Kasumi-1 (cell line): ENCODE measurements at regions not wholly inside any gene's neighbourhood (a gene's known extent, or its start where the extent isn't known, plus 50 kb on each side); places are given as distances from the start of the nearest gene placed in this dataset.

ENCODE experiments used
- DNase-seq, 2 experiments: peaks; one replicate each; lab custom pipeline; 2025; lab: John Stamatoyannopoulos, UW

GRCh38 chr15:60057554-60057953 lies 53.4 kb downstream of the FOXB1 start:
- DNase-seq: no peak

GRCh38 chr15:60059186-60059585 lies 55.1 kb downstream of the FOXB1 start:
- no peak for DNase-seq

DNA sequence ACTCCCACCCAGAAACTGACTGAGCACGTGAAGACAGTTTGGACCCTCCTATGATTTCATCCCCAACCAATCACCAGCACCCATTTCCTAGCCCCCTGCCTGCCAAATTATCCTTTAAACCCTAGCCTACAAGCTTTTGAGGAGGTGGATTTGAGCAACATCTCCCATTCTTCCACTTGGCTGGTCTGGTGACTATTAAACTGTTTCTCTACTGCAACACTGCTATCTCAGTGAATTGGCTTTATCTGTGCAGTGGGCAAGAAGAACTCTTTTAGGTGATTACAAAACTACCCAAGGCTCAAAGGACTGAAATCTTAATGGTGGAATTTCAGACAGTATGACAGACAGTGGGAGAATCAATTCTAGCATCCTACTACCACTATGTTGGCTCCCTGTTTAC lies 57.6 kb downstream of the FOXB1 start:
- DNase-seq: no peak

DNA sequence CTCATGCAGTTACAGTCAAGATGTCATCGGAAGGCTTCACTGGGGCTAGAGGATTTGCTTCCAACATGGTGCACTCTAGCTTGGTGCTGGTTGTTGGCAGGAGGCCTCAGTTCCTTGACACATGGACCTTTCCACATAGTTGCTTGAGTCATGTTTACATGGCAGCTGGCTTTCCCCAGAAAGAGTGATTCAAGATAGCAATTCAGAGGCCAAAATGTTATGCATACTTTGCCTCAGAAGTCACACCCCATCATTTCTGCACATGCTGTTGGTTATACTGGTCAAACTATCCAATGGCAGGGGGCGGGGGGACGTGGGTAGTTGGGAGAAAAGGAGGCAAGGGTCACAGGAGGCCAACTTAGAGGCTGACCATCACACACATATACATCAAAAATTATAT lies 58.7 kb downstream of the FOXB1 start:
- DNase-seq: no peak

DNA sequence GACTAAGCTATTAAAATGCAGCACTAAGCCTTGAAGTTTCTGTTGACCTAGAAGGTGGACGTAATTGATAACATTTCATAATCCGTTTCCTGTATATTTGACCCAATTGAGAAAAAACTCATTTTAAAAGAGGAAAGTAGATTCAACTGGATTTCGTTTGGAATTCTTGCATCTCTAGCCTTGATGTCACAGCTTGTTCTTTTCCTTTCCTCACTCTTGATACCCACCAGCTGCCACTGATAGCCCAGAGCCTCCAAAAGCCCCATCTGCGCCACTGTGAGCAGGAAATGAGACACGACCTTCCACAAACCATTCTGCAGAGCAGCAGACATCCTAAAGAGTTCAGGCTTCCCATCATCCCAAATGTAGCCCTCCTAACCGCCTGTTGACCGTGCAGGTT lies 61.8 kb downstream of the FOXB1 start:
- DNase-seq: no peak

- no peak for DNase-seq
These were observed 66.9 kb downstream of the FOXB1 start for GRCh38 chr15:60070838-60071493.

GRCh38 chr15:60072826-60073465 lies 68.8 kb downstream of the FOXB1 start:
- DNase-seq: no peak

- no peak for DNase-seq
These were observed 69.3 kb downstream of the FOXB1 start for GRCh38 chr15:60073466-60073840.

DNA sequence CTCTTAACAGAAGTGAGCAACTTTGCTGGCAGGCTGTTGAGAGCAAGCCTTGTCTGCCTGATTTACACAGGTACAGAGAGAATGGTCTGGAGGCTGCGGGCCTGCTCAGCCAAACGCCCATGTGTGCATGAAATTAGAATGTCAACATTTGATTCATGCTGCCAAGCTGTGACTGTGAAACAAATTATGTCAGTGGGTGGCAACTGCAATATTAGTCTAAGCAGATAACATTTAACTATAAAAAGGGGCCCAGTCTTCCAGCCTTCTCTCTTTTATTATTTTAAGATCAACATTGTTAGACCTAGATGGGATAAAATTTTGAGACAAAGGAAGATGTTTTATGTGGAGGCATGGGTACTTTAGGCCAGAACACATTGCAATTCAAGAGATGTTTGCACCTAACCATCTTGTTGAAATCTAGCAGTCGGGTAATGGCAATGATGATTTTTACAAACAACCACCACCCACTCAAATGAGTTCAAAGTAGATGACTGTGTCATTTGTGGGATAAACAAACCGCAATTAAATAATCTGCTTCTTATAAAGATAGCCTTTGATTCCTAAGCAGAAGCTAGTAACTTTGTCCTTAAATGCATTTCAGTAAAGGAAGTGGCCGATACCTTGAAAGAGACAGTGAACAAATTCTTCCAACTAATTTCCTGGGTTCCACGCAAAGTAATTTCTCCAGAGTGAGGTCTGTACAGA lies 70.2 kb downstream of the FOXB1 start:
- DNase-seq: no peak

DNA sequence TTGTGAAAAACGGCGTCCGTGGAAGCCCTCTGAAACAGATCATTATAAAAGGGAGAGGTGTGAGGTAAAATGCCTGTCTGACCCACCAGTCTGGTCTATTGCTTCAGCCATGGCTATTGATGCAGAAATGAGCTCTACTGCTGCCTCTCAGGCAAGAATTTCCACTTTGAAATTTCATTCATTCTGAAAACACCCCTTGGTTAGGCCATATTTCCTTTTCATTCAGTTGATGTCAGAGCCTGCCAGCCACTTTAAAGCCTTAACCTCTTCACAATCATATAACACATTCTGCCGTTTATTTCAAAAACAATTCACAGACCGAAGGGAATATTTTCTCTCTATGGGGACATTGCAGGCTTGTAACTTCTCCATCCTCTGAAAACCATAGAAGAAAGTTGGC lies 71.9 kb downstream of the FOXB1 start:
- no peak for DNase-seq

- DNase-seq: no peak
These were observed 72.6 kb downstream of the FOXB1 start for GRCh38 chr15:60076582-60077276.

GRCh38 chr15:60077581-60078359 lies 73.7 kb downstream of the FOXB1 start:
- no peak for DNase-seq

- no peak for DNase-seq
These were observed 75.1 kb downstream of the FOXB1 start for GRCh38 chr15:60079210-60079609.

- no peak for DNase-seq
These were observed 77.9 kb downstream of the FOXB1 start for GRCh38 chr15:60081976-60082375.

- DNase-seq: no peak
These were observed 79.2 kb downstream of the FOXB1 start for GRCh38 chr15:60083318-60083717.

DNA sequence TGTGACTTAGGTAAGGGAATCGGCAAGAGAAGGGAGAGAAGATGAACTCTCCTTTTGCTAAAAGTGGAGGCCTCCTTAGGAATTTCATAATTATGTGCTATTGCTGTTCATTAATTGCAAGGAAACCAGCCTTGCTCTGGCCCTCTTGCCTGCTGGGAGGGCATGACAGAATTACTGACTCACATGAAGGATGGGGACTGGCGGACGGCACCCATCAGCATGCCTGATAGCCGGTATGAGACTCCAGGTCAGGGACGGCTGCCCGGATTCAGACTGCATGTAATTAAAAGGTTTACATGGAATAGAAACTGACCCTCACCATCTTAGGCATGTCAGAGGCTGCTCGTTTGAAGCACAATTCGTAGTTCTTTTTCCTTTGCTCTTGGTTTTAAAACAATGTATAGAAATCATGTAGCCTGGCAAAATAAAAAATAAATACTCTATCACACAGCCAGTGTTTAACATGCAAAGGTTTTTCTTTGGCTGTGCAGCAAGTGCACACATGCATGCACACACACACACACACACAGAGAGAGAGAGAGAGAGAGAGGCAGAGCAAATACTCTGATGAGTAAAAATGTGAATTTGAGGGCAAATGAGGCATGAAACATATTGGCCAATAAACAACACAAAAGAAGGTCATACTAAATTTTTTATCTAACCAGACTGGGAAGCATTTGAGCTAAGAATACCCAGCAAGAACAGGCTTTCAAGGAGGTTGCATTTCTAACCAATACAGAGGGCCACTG lies 82.7 kb downstream of the FOXB1 start:
- no peak for DNase-seq

DNA sequence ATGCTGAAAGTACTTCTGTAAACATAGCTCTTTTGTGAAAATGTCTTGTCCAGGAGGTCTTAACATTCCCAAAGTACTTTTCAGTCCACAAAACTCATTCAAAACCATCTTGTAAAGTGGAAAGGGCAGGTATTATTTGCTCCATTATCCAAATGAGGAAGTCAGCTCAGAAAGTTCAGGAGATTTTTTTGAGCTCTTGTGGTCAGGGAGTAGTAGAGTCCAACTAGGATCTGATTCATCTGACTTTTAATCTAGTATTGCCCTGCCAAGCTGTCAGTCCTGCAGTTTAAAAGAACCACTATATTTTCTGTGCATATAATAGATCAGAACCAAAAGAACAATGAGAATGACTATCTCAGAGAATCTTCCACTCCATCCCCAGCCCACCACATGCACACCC lies 83.5 kb downstream of the FOXB1 start:
- DNase-seq: no peak

DNA sequence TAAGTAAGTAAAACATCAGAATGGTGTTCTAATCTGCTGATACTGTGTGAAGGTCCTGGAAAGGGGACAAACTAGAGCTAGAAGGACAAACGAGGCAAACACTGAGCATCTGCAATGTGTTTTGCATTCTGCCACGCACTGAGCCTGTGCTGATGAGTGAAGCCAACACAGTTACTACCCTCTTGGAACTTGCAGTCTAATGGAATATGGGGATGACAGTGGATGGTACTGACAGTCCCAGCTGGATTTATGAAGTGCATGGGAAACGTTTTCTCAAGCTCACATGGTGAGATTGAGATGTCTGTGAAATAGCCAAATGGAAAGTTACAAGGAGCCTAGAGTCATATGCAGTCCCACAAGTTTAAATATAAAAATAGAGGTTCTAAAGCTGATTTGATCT lies 86.6 kb downstream of the FOXB1 start:
- no peak for DNase-seq

DNA sequence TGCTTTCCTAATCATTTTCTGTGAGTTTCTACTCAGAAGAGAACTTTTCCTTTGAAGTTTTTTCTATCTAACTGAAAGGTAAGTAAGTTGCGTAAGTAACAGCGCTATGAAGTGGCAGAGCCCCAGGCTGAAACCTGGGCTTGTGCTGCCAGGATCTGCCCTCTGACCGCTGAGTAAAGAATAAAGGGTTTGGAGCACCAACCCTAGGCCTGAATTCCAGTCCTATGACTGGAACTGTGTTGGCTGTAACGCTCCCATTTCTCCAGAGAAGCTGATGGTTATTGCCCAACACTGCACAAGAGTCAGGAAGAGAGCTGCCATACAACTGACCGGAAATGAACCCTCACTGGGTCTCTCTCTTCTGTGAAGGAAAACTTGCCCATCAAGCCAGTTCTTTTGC lies 87.0 kb downstream of the FOXB1 start:
- no peak for DNase-seq

DNA sequence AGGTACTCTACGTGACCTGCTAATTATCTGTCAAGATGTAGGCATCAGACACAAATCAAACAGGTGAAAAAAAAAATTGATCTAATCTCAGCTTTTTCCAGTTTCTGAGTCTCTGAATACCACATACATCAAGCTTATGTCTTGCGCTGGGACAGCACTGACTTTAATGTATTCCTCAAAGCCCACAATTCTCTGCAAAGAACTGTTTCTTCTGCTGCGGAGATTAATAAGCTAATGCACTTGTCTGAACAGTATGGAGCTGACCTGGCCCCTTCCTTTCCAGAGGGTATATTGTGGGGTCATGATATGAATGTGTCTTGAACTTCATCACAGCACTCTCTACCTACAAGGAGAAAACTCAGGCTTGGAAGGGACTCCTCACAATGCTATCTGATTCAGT lies 87.8 kb downstream of the FOXB1 start:
- no peak for DNase-seq

DNA sequence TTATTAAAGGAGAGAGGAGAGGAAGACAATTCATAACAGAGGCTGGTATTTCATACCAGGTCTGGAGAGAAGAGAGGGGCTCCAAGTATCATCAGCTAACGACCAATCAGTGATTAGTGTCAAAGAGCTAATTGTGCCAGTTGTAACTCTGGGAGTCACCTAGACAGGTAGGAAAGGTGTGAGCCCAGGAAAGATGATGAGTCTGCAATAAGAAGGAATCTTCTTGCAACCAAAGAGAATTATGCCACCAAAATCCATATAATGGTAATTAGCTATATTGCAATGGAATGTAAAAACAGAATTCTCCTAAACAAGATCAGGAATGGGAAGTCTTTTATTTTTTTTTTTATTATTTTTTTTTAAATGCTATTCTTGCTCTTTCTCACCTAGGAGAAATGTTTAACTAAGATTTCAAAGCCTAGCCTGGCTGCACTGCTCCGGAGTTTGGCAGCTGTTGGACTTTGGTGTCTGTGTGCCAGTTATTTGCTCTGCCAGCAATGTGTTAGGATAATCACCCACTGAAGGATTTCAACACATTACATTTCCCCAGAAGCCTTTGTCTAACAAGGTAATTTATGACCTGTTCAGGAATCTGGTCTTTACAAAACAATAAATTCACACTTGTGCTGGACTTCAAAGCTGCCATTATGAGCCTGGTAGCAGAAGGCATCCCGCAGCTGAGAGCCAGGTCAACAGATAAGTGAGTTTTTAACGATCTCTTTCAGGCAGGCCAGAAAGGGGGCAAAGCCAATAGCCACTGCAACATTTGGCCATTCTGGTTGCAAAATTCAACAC lies 89.4 kb downstream of the FOXB1 start:
- no peak for DNase-seq
